HG03196 (cell line): ENCODE measurements at regions not wholly inside any gene's neighbourhood (a gene's known extent, or its start where the extent isn't known, plus 50 kb on each side); places are given as distances from the start of the nearest gene placed in this dataset.

Source experiments
- ATAC-seq: cut with Tn5 transposase; IDR thresholded peaks from one replicate; pipeline ENCODE4 v1.9.1; 2021; ENCODE audit not compliant: unreplicated experiment

DNA sequence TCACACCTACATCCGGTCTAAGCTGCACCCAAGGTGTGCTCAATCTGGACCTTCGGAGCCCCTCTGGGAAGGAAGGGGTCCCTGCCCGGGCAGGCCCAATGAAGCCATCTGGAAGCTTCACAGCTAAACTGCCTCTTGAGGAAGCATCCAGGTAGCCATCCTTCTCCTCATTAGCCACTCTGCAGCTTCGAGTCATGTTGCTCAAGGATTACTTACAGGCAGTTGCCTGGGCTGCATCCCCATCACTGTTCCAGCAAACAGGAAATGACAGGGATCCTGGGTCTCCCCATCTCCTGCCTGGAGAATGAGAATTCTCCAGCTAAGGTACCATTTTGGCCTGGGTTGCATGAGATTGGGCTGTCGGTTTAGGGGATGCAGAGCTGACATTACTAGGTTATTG lies 91.7 kb downstream of the ERMARD start:
- ATAC-seq, result no peak

DNA sequence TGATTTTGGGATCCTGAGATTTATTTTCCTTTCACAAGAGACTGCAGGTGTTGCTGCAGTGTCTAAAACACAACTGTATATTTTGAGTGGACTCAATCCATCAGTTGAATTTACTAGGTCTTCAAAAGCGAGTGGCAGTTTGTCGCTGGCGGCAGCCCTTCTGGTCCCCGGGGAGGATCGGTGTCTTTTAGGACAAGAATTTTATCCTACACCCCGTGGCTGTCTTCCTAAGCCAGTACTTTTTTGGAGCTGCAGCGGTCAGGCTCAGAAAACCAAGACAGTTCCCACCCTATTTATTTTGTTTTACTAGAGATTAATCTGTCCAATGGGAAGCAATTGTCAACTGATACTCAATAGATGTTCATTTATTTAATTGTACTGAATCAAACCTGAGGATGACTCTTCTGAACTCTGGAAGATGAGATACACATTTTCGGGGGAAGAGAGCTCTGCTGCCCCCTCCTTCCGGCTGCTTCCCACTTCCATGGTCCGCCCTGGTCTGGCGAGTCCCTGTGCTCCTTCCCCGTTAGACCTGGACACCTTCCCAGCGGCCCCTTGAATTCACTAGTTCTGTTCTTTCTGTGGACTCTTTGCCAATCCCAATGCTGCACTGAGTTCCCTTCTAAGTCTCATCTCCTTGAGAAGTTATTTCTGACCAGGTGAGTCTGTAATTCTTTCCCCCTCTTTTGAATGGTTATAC lies 90.6 kb downstream of the ERMARD start:
- no peak for ATAC-seq

- ATAC-seq, result no peak
Measured at GRCh38 chr6:169841251-169841650, 89.8 kb downstream of the ERMARD start.

- ATAC-seq, result no peak
Measured at GRCh38 chr6:169839898-169840631, 88.6 kb downstream of the ERMARD start.

DNA sequence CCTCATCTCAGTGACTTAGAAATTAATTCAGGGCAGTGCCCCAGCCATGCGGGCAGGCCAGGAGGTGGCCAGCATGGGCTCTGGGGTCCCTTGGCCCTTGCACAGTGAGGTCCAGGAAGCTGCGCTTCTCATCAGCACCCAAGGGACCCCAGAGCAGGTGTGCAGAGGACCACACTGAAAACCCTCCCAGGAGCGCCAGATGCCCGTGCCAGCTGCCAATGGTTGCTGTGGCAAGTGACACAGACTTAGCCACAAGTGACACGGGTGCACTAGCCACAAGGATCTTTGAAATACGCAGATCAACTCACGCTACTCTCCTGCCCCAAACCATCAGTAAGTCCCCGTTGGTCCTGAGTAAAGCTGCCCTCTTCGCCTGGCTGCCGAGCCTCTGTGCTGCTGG lies 88.1 kb downstream of the ERMARD start:
- ATAC-seq, result no peak

- ATAC-seq, result no peak
Measured at GRCh38 chr6:169839029-169839481, 87.6 kb downstream of the ERMARD start.

DNA sequence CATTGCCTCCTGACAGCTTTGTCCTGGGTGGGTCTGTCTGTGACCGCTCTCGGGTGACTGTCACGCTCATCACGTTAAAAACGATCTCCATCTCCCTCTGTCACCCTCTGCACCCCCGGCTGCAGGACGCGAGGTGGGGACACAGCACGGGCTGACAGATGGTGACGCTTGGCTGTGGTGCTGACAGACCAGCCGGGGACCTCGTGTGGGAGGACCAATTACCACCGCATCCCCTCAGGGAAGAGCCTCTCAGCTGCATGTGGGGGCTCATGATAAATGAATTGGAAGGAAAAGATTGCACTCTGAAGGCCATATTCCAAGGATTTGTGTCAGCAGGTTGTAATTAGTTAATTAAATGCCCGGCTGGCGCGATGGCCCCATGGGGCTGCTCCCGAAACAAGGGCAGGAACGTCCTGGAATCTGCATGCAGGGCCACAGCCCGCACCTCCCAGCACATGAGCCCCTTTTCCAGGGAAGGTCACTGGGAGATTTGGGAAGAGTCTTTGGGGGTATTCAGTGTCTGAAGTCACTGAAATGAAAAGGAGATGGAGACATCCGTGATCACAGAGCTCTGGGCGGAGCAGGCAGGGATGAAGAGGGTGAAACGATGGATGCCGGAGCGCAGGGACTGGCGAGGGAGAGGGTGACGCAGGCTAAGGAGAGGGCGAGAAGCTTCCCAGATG lies 87.1 kb downstream of the ERMARD start:
- no peak for ATAC-seq

DNA sequence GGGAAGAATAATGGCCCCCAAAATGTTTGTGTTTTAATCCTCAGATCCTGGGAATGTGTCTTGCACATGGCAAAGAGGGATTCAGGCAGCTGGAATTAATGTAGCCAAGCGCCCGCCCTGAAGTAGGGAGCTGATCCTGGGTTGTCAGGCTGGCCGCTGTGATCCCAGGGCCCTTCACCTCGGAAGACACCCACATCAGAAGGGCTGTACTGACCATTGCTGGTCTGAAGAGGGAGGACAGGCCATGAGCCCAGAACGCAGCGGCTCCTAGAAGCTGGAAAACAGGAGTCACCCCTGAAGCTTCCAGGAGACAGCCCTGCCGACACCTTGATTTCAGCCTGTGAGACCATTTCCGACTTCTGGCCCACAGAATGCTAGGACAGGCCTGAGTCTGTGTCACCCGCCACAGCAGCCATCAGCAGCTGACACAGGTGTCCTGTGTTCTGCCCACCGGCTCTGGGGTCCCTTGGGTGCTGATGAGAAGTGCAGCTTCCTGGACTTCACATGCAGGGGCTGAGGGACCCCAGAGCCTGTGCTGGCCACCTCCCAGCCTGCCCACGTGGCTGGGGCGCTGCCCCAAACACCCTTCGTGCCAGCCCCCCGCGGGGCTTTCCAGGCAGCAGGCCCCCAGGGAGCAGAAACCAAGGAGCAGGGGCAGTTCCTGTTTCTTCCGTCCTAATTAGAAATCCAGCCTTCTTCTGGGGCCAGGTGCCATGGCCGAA lies 86.3 kb downstream of the ERMARD start:
- ATAC-seq, result no peak

- ATAC-seq, result no peak
Measured at GRCh38 chr6:169833258-169833794, 81.9 kb downstream of the ERMARD start.

DNA sequence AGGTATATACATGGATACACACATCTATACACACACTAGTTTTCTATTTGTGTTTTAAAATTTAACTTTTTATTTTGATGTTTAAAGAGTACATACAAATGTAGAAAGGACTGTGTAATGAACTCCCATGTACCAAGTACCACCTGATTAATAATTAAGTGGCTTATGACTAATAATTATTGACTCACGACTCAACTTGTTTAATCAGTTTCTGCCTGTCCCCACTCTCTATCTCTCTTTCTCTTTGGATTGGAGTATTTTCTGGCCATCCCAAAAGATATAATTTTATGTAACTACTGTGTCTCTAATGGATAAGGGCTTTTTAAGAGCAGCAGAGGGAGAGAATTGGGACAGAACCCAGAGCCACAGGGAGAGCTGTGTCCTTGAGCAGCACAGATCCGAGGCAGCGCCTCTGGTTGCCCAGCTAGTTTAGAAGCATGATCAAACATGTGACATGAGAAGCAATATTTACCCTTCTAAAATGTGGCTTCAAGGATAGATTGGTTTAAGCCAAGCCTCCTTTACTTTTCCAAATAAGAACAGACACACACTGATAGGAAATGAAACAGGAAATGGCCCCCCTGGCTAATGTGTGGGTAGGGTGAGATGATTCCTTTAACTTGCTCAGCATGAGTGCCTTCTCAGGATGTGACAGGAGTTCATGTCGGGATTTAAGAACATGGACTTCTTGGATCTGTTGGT lies 81.0 kb downstream of the ERMARD start:
- no peak for ATAC-seq

DNA sequence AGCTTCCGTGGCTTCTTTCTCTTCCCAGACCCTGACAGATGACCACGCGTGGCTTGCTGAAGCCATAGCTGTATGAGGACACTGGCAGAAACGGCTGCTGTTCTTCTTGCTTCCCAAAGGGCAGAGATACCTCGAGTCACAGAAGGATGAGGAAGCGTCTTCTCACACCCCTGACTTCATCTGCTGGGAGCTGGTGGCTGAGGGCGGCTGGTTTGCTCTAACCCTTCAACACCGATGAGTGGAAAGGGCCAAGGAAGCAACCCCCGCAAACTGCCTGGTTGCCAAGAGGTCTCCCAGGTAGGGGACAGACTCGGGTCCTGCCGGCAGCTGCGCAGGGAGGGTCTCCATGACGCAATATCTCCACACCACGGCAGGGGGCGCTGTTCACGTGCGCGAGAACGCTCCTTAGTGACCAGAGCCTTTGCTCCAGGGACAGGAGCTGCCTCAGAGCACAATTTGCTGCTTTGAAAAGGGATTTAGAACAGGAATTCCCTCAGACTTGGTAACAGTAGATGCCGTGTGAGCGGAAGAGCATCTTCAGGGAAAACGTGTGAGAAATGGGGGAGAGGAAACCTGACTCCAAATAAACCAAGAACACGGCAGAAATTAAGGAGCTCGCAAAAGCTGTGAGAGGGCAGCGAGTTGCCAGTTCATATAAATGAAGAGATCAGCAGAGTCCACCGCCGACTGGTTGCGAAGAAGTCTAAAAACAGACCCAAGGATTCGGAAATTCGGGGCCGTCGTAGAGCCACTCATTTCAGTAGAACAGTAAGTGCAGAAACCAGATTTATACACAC lies 80.2 kb downstream of the ERMARD start:
- ATAC-seq, result no peak
